NCI-H460 (cell line): ENCODE measurements at regions not wholly inside any gene's neighbourhood (a gene's known extent, or its start where the extent isn't known, plus 50 kb on each side); places are given as distances from the start of the nearest gene placed in this dataset.
"Not testable (repeated sequence)": the region's sequence is repeated elsewhere in the genome, so short reads cannot be mapped to it uniquely, and the experiment has no call there.

Source experiments
- DNase-seq: peaks from one replicate; pipeline ENCODE4 v3.0.0-alpha.2; 2016; ENCODE audit warnings: low read depth; ENCODE audit errors: extremely low read depth

GRCh38 chr2:199040522-199040921 is 417.2 kb downstream of the SATB2 start:
- no peak for DNase-seq

- DNase-seq = not testable (repeated sequence)
These were observed 424.0 kb downstream of the SATB2 start for GRCh38 chr2:199033761-199034160.

GRCh38 chr2:199025146-199025545 is 432.6 kb downstream of the SATB2 start:
- DNase-seq = no peak

- no peak for DNase-seq
These were observed 433.5 kb downstream of the SATB2 start for GRCh38 chr2:199024224-199024623.

- peak; percentile 6 for DNase-seq
These were observed 437.7 kb downstream of the SATB2 start for GRCh38 chr2:199019898-199020507.

GRCh38 chr2:199018826-199019225 is 438.9 kb downstream of the SATB2 start:
- DNase-seq = no peak

GRCh38 chr2:199015072-199015471 is 442.7 kb downstream of the SATB2 start:
- DNase-seq = no peak

- no peak for DNase-seq
These were observed 443.5 kb downstream of the SATB2 start for GRCh38 chr2:199014226-199014625.

- DNase-seq = no peak
These were observed 445.8 kb downstream of the SATB2 start for GRCh38 chr2:199011908-199012307.

GRCh38 chr2:198994678-198995077 is 463.1 kb downstream of the SATB2 start:
- DNase-seq = no peak

- DNase-seq = no peak
These were observed 466.3 kb downstream of the SATB2 start for GRCh38 chr2:198991431-198991830.

- DNase-seq = no peak
These were observed 482.0 kb downstream of the SATB2 start for GRCh38 chr2:198975779-198976178.

GRCh38 chr2:198973785-198974184 is 484.0 kb downstream of the SATB2 start:
- no peak for DNase-seq

- no peak for DNase-seq
These were observed 484.6 kb downstream of the SATB2 start for GRCh38 chr2:198973181-198973580.

- DNase-seq = no peak
These were observed 489.2 kb downstream of the SATB2 start for GRCh38 chr2:198968545-198968944.

GRCh38 chr2:198966269-198966668 is 491.5 kb downstream of the SATB2 start:
- DNase-seq = no peak

- DNase-seq = no peak
These were observed 496.2 kb downstream of the SATB2 start for GRCh38 chr2:198961547-198961946.

GRCh38 chr2:198957181-198957580 is 500.6 kb downstream of the SATB2 start:
- no peak for DNase-seq

GRCh38 chr2:198953328-198953727 is 504.4 kb downstream of the SATB2 start:
- no peak for DNase-seq

- no peak for DNase-seq
These were observed 506.9 kb downstream of the SATB2 start for GRCh38 chr2:198950803-198951202.

GRCh38 chr2:198945496-198945895 is 512.2 kb downstream of the SATB2 start:
- DNase-seq = no peak

GRCh38 chr2:198930170-198930569 is 527.6 kb downstream of the SATB2 start:
- DNase-seq = no peak

GRCh38 chr2:198928026-198928425 is 529.7 kb downstream of the SATB2 start:
- DNase-seq = no peak
